ENCODE measurements at regions not wholly inside any gene's neighbourhood (a gene's known extent, or its start where the extent isn't known, plus 50 kb on each side); places are given as distances from the start of the nearest gene placed in this dataset.

GRCh38 chr17:16881239-16881924 lies 90.5 kb downstream of the TNFRSF13B start:
- Histone ChIP-seq H3K9me3 (peaks cover 0 to 5% (median 0%) of the 10 kb centered on the region in 4 donors), H3K36me3 (no peaks in the 10 kb centered on the region), H3K4me1 (no peaks in the 10 kb centered on the region), H3K27ac (no peak overlapping the region), H3K27me3 (no peaks in the 10 kb centered on the region), H3K4me3 (no peak overlapping the region)
- 80 to 98% methylated on average over 1 to 8 of the region's 9 CpGs for WGBS, 2 donors
- no peak for TF ChIP-seq POLR2A (IDR thresholded peaks at IDR 0.05)
- no peak for TF ChIP-seq POLR2AphosphoS5 (IDR thresholded peaks at IDR 0.05)
- no peak for TF ChIP-seq EP300 (IDR thresholded peaks at IDR 0.05)
- TF ChIP-seq, protein P1, sequence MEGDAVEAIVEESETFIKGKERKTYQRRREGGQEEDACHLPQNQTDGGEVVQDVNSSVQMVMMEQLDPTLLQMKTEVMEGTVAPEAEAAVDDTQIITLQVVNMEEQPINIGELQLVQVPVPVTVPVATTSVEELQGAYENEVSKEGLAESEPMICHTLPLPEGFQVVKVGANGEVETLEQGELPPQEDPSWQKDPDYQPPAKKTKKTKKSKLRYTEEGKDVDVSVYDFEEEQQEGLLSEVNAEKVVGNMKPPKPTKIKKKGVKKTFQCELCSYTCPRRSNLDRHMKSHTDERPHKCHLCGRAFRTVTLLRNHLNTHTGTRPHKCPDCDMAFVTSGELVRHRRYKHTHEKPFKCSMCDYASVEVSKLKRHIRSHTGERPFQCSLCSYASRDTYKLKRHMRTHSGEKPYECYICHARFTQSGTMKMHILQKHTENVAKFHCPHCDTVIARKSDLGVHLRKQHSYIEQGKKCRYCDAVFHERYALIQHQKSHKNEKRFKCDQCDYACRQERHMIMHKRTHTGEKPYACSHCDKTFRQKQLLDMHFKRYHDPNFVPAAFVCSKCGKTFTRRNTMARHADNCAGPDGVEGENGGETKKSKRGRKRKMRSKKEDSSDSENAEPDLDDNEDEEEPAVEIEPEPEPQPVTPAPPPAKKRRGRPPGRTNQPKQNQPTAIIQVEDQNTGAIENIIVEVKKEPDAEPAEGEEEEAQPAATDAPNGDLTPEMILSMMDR (IDR thresholded peaks at IDR 0.05) = no peak
- no peak for DNase-seq
- no peak for ATAC-seq (ENCODE audit: low FRiP score in 2 of 2)

GRCh38 chr17:16880843-16881230 lies 91.1 kb downstream of the TNFRSF13B start:
- Histone ChIP-seq H3K27ac (no peak overlapping the region), H3K27me3 (no peaks in the 10 kb centered on the region), H3K9me3 (peaks cover 0 to 5% (median 0%) of the 10 kb centered on the region in 4 donors), H3K4me1 (no peaks in the 10 kb centered on the region), H3K4me3 (no peak overlapping the region), H3K36me3 (no peaks in the 10 kb centered on the region)
- TF ChIP-seq POLR2AphosphoS5 (IDR thresholded peaks at IDR 0.05) (no peak), EP300 (IDR thresholded peaks at IDR 0.05) (no peak), POLR2A (IDR thresholded peaks at IDR 0.05) (no peak)
- TF ChIP-seq, protein P1 (IDR thresholded peaks at IDR 0.05) = no peak
- DNase-seq (no peak), ATAC-seq (ENCODE audit: low FRiP score in 2 of 2) (no peak)
- 67 to 94% methylated on average over 6 to 9 of the region's 9 CpGs for WGBS, 2 donors

- Histone ChIP-seq H3K9me3 (peaks cover 0 to 5% (median 0%) of the 10 kb centered on the region in 4 donors), H3K36me3 (no peaks in the 10 kb centered on the region), H3K27ac (no peak overlapping the region), H3K4me1 (no peaks in the 10 kb centered on the region), H3K27me3 (no peaks in the 10 kb centered on the region), H3K4me3 (no peak overlapping the region)
- ATAC-seq (ENCODE audit: low FRiP score in 2 of 2) = no peak
- no peak for DNase-seq
- TF ChIP-seq, protein P1 (IDR thresholded peaks at IDR 0.05) = no peak
- TF ChIP-seq POLR2AphosphoS5 (IDR thresholded peaks at IDR 0.05) = no peak
- TF ChIP-seq POLR2A (IDR thresholded peaks at IDR 0.05) = no peak
- WGBS, 2 donors = 83 to 92% methylated on average over 12 to 16 of the region's 16 CpGs
Observed at GRCh38 chr17:16880121-16880842, 91.6 kb downstream of the TNFRSF13B start.

GRCh38 chr17:16879686-16880085 lies 92.2 kb downstream of the TNFRSF13B start:
- Histone ChIP-seq H3K27ac (no peak overlapping the region), H3K4me1 (no peaks in the 10 kb centered on the region), H3K27me3 (no peaks in the 10 kb centered on the region), H3K4me3 (no peak overlapping the region), H3K9me3 (peaks cover 0 to 5% (median 0%) of the 10 kb centered on the region in 4 donors), H3K36me3 (no peaks in the 10 kb centered on the region)
- DNase-seq = no peak
- TF ChIP-seq, protein P1 (IDR thresholded peaks at IDR 0.05) = no peak
- TF ChIP-seq EP300 (IDR thresholded peaks at IDR 0.05) = no peak
- no peak for TF ChIP-seq POLR2AphosphoS5 (IDR thresholded peaks at IDR 0.05)
- TF ChIP-seq POLR2A (IDR thresholded peaks at IDR 0.05) = no peak
- 91 to 98% methylated on average over 7 to 15 of the region's 15 CpGs for WGBS, 2 donors
- no peak for ATAC-seq (ENCODE audit: low FRiP score in 2 of 2)

All from upper lobe of left lung (tissue), 6 donors.